Ishikawa (cell line): ENCODE measurements at regions not wholly inside any gene's neighbourhood (a gene's known extent, or its start where the extent isn't known, plus 50 kb on each side); places are given as distances from the start of the nearest gene placed in this dataset.

Source experiments
- CEBPB ChIP-seq: IDR thresholded peaks from 2 replicates; pipeline ENCODE4 v1.6.1; 2012
- CREB1 ChIP-seq: IDR thresholded peaks from 2 replicates; pipeline ENCODE4 v1.6.1; 2012; ENCODE audit warnings: low read depth
- EGR1 ChIP-seq: IDR thresholded peaks from 2 replicates; pipeline ENCODE4 v1.6.1; 2012
- EP300 ChIP-seq: IDR thresholded peaks from 2 replicates; pipeline ENCODE4 v1.6.1; 2012; ENCODE audit warnings: borderline replicate concordance
- FOXM1 ChIP-seq: IDR thresholded peaks from 2 replicates; pipeline ENCODE4 v1.6.1; 2012; ENCODE audit warnings: low read depth, borderline replicate concordance
- MAX ChIP-seq: IDR thresholded peaks from 2 replicates; pipeline ENCODE4 v1.6.1; 2012
- RAD21 ChIP-seq: IDR thresholded peaks from 2 replicates; pipeline ENCODE4 v1.6.1; 2012; ENCODE audit warnings: low read depth
- TAF1 ChIP-seq: IDR thresholded peaks from 2 replicates; pipeline ENCODE4 v1.6.1; 2012; ENCODE audit warnings: low read depth, mild to moderate bottlenecking
- TCF12 ChIP-seq: IDR thresholded peaks from 2 replicates; pipeline ENCODE4 v1.6.1; 2012; ENCODE audit warnings: low read depth
- TEAD4 ChIP-seq: IDR thresholded peaks from 2 replicates; pipeline ENCODE4 v1.6.1; 2012
- YY1 ChIP-seq: IDR thresholded peaks from 2 replicates; pipeline ENCODE4 v1.6.1; 2012; ENCODE audit warnings: low read depth
- TF ChIP-seq, protein P1 (sequence below): IDR thresholded peaks from 2 replicates; pipeline ENCODE4 v1.6.1; 2012; ENCODE audit warnings: low read depth, mild to moderate bottlenecking
- TF ChIP-seq, protein P2 (sequence below): IDR thresholded peaks from 2 replicates; pipeline ENCODE4 v1.6.1; 2012

- TF ChIP-seq RAD21 (no peak), MAX (no peak), FOXM1 (no peak), EP300 (no peak), CEBPB (no peak), YY1 (no peak), CREB1 (no peak), TAF1 (no peak), TCF12 (no peak), EGR1 (no peak), TEAD4 (no peak)
- TF ChIP-seq, protein P1, sequence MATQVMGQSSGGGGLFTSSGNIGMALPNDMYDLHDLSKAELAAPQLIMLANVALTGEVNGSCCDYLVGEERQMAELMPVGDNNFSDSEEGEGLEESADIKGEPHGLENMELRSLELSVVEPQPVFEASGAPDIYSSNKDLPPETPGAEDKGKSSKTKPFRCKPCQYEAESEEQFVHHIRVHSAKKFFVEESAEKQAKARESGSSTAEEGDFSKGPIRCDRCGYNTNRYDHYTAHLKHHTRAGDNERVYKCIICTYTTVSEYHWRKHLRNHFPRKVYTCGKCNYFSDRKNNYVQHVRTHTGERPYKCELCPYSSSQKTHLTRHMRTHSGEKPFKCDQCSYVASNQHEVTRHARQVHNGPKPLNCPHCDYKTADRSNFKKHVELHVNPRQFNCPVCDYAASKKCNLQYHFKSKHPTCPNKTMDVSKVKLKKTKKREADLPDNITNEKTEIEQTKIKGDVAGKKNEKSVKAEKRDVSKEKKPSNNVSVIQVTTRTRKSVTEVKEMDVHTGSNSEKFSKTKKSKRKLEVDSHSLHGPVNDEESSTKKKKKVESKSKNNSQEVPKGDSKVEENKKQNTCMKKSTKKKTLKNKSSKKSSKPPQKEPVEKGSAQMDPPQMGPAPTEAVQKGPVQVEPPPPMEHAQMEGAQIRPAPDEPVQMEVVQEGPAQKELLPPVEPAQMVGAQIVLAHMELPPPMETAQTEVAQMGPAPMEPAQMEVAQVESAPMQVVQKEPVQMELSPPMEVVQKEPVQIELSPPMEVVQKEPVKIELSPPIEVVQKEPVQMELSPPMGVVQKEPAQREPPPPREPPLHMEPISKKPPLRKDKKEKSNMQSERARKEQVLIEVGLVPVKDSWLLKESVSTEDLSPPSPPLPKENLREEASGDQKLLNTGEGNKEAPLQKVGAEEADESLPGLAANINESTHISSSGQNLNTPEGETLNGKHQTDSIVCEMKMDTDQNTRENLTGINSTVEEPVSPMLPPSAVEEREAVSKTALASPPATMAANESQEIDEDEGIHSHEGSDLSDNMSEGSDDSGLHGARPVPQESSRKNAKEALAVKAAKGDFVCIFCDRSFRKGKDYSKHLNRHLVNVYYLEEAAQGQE = no peak
- TF ChIP-seq, protein P2, sequence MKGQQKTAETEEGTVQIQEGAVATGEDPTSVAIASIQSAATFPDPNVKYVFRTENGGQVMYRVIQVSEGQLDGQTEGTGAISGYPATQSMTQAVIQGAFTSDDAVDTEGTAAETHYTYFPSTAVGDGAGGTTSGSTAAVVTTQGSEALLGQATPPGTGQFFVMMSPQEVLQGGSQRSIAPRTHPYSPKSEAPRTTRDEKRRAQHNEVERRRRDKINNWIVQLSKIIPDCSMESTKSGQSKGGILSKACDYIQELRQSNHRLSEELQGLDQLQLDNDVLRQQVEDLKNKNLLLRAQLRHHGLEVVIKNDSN = no peak
Measured at GRCh38 chr14:61956517-61956916, 194.3 kb downstream of the SNAPC1 start.
